H1 (cell line): ENCODE measurements at regions not wholly inside any gene's neighbourhood (a gene's known extent, or its start where the extent isn't known, plus 50 kb on each side); places are given as distances from the start of the nearest gene placed in this dataset.

Source experiments
- CTCF ChIA-PET: fragments of 300-600 bp; sonication (Branson Sonifier 250); formaldehyde crosslinking; loops from one replicate; lab custom pipeline; 2021; ENCODE audit not compliant: partially characterized antibody; lab: Charles Lee
- POLR2A ChIA-PET: fragments of 300-600 bp; sonication (Branson Sonifier 250); formaldehyde crosslinking; loops from one replicate; lab custom pipeline; 2021; ENCODE audit warnings: inconsistent platforms; ENCODE audit not compliant: partially characterized antibody; lab: Charles Lee
- DNase-seq, 2 experiments: peaks; one replicate each; pipeline versions ENCODE4 v3.0.0 to v3.0.0-alpha.2; 2010 to 2022; ENCODE audit warnings: low spot score in 2 of 2, low read depth in 1 of 2, mixed read lengths in 1 of 2
- FAIRE-seq: peaks from 2 replicates; lab custom pipeline; 2011; peaks lifted over from hg19 to GRCh38; lab: Jason Lieb, UNC
- H2AFZ ChIP-seq: 2 replicates; pipeline ENCODE4 v1.8.1; 2012; ENCODE audit warnings: low read length, inconsistent platforms
- H2AK5ac ChIP-seq: 2 replicates; pipeline ENCODE4 v1.6.1; 2013; ENCODE audit warnings: low read depth, low read length
- H2BK120ac ChIP-seq: replicated peaks from 2 replicates; pipeline ENCODE3; 2013; ENCODE audit warnings: low read depth, low read length, inconsistent platforms
- H2BK12ac ChIP-seq: 2 replicates; pipeline ENCODE4 v1.6.1; 2013; ENCODE audit warnings: low read depth, low read length
- H2BK15ac ChIP-seq: 2 replicates; pipeline ENCODE4 v1.6.1; 2013; ENCODE audit warnings: low read length
- H2BK20ac ChIP-seq: 2 replicates; pipeline ENCODE4 v1.6.1; 2013; ENCODE audit warnings: low read length
- H2BK5ac ChIP-seq: 2 replicates; pipeline ENCODE4 v1.6.1; 2013; ENCODE audit warnings: low read depth, low read length
- H3K14ac ChIP-seq: 2 replicates; pipeline ENCODE4 v1.6.1; 2013; ENCODE audit warnings: inconsistent platforms; ENCODE audit not compliant: insufficient read length
- H3K18ac ChIP-seq: 2 replicates; pipeline ENCODE4 v1.6.1; 2013; ENCODE audit warnings: low read length; ENCODE audit errors: extremely low read depth
- H3K23ac ChIP-seq: 2 replicates; pipeline ENCODE4 v1.6.1; 2013; ENCODE audit warnings: inconsistent platforms; ENCODE audit not compliant: insufficient read length
- H3K23me2 ChIP-seq: 2 replicates; pipeline ENCODE4 v1.6.1; 2013; ENCODE audit warnings: low read depth, low read length
- H3K27ac ChIP-seq: 2 replicates; pipeline ENCODE4 v1.6.1; 2011; ENCODE audit warnings: low read depth, low read length, inconsistent platforms
- H3K27me3 ChIP-seq, 4 experiments: replicated peaks in 1 of 4; 1 replicate in 1 of 4; 2 replicates in 3 of 4; pipeline versions ENCODE4 v1.6.1 to v1.8.1; 2011 to 2013; ENCODE audit warnings: low read length in 3 of 4, mild to moderate bottlenecking in 3 of 4, inconsistent platforms in 2 of 4, mixed read lengths in 2 of 4, moderate library complexity in 1 of 4; ENCODE audit not compliant: control insufficient read depth in 3 of 4, insufficient read depth in 3 of 4; ENCODE audit errors: extremely low read depth in 1 of 4
- H3K36me3 ChIP-seq, 4 experiments: 2 replicates each; pipeline versions ENCODE4 v1.6.1 to v1.8.1; 2011 to 2013; ENCODE audit warnings: mild to moderate bottlenecking in 4 of 4, low read length in 3 of 4, moderate library complexity in 2 of 4, control low read depth in 1 of 4, inconsistent platforms in 1 of 4; ENCODE audit not compliant: insufficient read depth in 4 of 4, control insufficient read depth in 2 of 4
- H3K4ac ChIP-seq: replicated peaks from 2 replicates; pipeline ENCODE3; 2013; ENCODE audit warnings: low read length, low read depth, mixed read lengths, inconsistent platforms; ENCODE audit not compliant: insufficient read length
- H3K4me1 ChIP-seq, 4 experiments: replicated peaks in 1 of 4; 1 replicate in 1 of 4; 2 replicates in 3 of 4; pipeline versions ENCODE4 v1.6.1 to v1.8.1; 2011 to 2013; ENCODE audit warnings: low read length in 3 of 4, inconsistent platforms in 2 of 4, mixed read lengths in 1 of 4; ENCODE audit not compliant: insufficient read depth in 4 of 4, control insufficient read depth in 3 of 4
- H3K4me2 ChIP-seq, 2 experiments: 2 replicates each; pipeline versions ENCODE4 v1.6.1 to v1.8.1; 2011 to 2013; ENCODE audit warnings: low read depth in 2 of 2, low read length in 2 of 2, control low read depth in 1 of 2, inconsistent platforms in 1 of 2, mild to moderate bottlenecking in 1 of 2; ENCODE audit not compliant: insufficient read depth in 1 of 2
- H3K4me3 ChIP-seq, 4 experiments: fragments of 200-600, 300-600 bp in 1 of 4; sonication (generic), shearing (Covaris generic), sonication (Bioruptor Twin) in 1 of 4; 2 replicates each; pipeline versions ENCODE4 v1.5.1 to v1.8.1; 2011 to 2016; ENCODE audit warnings: low read length in 4 of 4, low read depth in 3 of 4, control low read depth in 2 of 4, inconsistent platforms in 2 of 4, mild to moderate bottlenecking in 2 of 4, mixed read lengths in 1 of 4, moderate library complexity in 1 of 4; ENCODE audit not compliant: insufficient read depth in 2 of 4; ENCODE audit errors: extremely low read depth in 1 of 4
- H3K56ac ChIP-seq: replicated peaks from 2 replicates; pipeline ENCODE3; 2013; ENCODE audit warnings: low read depth, mild to moderate bottlenecking, mixed read lengths, low read length, inconsistent platforms; ENCODE audit not compliant: insufficient read length
- H3K79me1 ChIP-seq: 2 replicates; pipeline ENCODE4 v1.6.1; 2013; ENCODE audit warnings: low read depth, low read length, control low read depth
- H3K79me2 ChIP-seq, 2 experiments: 2 replicates each; pipeline versions ENCODE4 v1.6.1 to v1.8.1; 2012 to 2013; ENCODE audit warnings: low read length in 2 of 2, mild to moderate bottlenecking in 2 of 2, inconsistent platforms in 1 of 2; ENCODE audit not compliant: insufficient read depth in 2 of 2, control insufficient read depth in 1 of 2
- H3K9ac ChIP-seq, 4 experiments: replicated peaks in 1 of 4; 1 replicate in 1 of 4; 2 replicates in 3 of 4; pipeline versions ENCODE4 v1.6.1 to v1.8.1; 2011 to 2013; ENCODE audit warnings: low read depth in 3 of 4, low read length in 3 of 4, control low read depth in 2 of 4, mild to moderate bottlenecking in 2 of 4, moderate library complexity in 2 of 4, inconsistent platforms in 1 of 4; ENCODE audit errors: extremely low read depth in 1 of 4
- H3K9me3 ChIP-seq, 2 experiments: 2 replicates each; pipeline versions ENCODE4 v1.6.1 to v1.8.1; 2012 to 2013; ENCODE audit warnings: mild to moderate bottlenecking in 2 of 2, moderate library complexity in 2 of 2, control low read depth in 1 of 2, inconsistent platforms in 1 of 2, low read depth in 1 of 2, low read length in 1 of 2, mixed read lengths in 1 of 2; ENCODE audit not compliant: insufficient read depth in 2 of 2
- H4K20me1 ChIP-seq, 2 experiments: replicated peaks in 1 of 2; 2 replicates each; pipeline versions ENCODE3 to v1.8.1; 2011 to 2013; ENCODE audit warnings: inconsistent platforms in 2 of 2, low read length in 2 of 2, mild to moderate bottlenecking in 1 of 2; ENCODE audit not compliant: insufficient read depth in 2 of 2, control insufficient read depth in 1 of 2
- H4K5ac ChIP-seq: 2 replicates; pipeline ENCODE4 v1.6.1; 2013; ENCODE audit warnings: low read length, low read depth, mixed read lengths, inconsistent platforms; ENCODE audit not compliant: insufficient read length
- H4K8ac ChIP-seq: 2 replicates; pipeline ENCODE4 v1.8.0; 2013; ENCODE audit warnings: mild to moderate bottlenecking, moderate library complexity, low read length, inconsistent platforms; ENCODE audit not compliant: insufficient read depth; ENCODE audit errors: extremely low read depth
- H4K91ac ChIP-seq: replicated peaks from 2 replicates; pipeline ENCODE3; 2013; ENCODE audit warnings: low read length, mixed read lengths, inconsistent platforms; ENCODE audit not compliant: insufficient read length
- JUN ChIP-seq: IDR thresholded peaks from 2 replicates; pipeline ENCODE4 v1.6.1; 2011; ENCODE audit warnings: low read depth, mild to moderate bottlenecking, improper control_type of control experiment, low read length
- WGBS, 2 experiments: shearing (Covaris generic) in 1 of 2; methylation state at CpG; one replicate each; pipeline versions ENCODE4 v1.1.6 to v1.1.7; 2013 to 2015; ENCODE audit warnings: low lambda C conversion rate in 2 of 2, mixed read lengths in 2 of 2, inconsistent platforms in 1 of 2, low coverage in 1 of 2, missing lambda C conversion rate in 1 of 2; ENCODE audit not compliant: insufficient replicate concordance in 2 of 2, insufficient coverage in 1 of 2, insufficient read length in 1 of 2; ENCODE audit errors: extremely low coverage in 1 of 2, missing lambda C conversion rate in 1 of 2; 5-methylcytosine and 5-hydroxymethylcytosine counted together

- TF ChIP-seq JUN = no peak
Measured at GRCh38 chr7:96436880-96437279, 115.0 kb upstream of the SLC25A13 start (continued).

GRCh38 chr7:96430356-96430755 lies 108.5 kb upstream of the SLC25A13 start:
- Histone ChIP-seq H3K4me2 (no peak overlapping the region), H3K9ac (no peak overlapping the region), H2BK5ac (no peak overlapping the region), H4K5ac (no peak overlapping the region), H2BK20ac (no peak overlapping the region), H3K14ac (no peak overlapping the region), H3K23me2 (no peaks in the 10 kb centered on the region), H4K91ac (no peak overlapping the region), H3K18ac (no peak overlapping the region), H3K56ac (no peak overlapping the region), H3K79me1 (no peaks in the 10 kb centered on the region), H3K4ac (no peak overlapping the region), H3K4me1 (no peaks in the 10 kb centered on the region), H3K23ac (no peak overlapping the region), H3K4me3 (no peak overlapping the region), H2BK15ac (no peak overlapping the region), H2BK12ac (no peak overlapping the region), H2AK5ac (no peak overlapping the region), H2BK120ac (no peak overlapping the region), H3K79me2 (no peaks in the 10 kb centered on the region), H3K9me3 (no peaks in the 10 kb centered on the region), H4K20me1 (no peaks in the 10 kb centered on the region), H4K8ac (no peak overlapping the region), H3K36me3 (no peaks in the 10 kb centered on the region), H2AFZ (no peak overlapping the region), H3K27ac (no peak overlapping the region), H3K27me3 (no peaks in the 10 kb centered on the region)
- ChIA-PET CTCF (no interaction called here), POLR2A (no interaction called here)
- 98% methylated on average over 3 of the region's 3 CpGs; no CpG with 5 or more reads in 1 of the 2 experiments for WGBS, 2 experiments
- DNase-seq (no peak), FAIRE-seq (no peak)
